ENCODE measurements at regions not wholly inside any gene's neighbourhood (a gene's known extent, or its start where the extent isn't known, plus 50 kb on each side); places are given as distances from the start of the nearest gene placed in this dataset.
"Not testable (repeated sequence)": the region's sequence is repeated elsewhere in the genome, so short reads cannot be mapped to it uniquely, and the experiment has no call there.

DNA sequence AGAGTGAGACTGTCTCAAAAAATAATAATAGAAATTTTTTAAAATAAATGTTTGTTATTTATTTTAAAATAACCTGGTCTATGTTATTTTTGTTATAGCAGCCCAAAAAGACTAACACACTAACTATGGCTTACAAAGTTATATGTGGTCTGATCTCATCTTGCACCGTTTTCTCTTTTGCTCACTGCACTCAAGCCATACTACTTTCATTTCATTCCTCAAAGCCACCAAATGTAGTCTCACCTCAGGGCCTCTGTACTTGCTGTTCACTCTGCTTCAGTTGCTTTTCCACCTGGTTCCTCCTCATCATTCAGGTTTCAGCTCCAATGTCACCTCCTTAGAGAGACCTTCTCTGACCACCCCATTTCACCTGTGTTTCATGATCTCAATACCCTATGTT is 55.2 kb upstream of the MDM1 start:
- no peak for DNase-seq

DNA sequence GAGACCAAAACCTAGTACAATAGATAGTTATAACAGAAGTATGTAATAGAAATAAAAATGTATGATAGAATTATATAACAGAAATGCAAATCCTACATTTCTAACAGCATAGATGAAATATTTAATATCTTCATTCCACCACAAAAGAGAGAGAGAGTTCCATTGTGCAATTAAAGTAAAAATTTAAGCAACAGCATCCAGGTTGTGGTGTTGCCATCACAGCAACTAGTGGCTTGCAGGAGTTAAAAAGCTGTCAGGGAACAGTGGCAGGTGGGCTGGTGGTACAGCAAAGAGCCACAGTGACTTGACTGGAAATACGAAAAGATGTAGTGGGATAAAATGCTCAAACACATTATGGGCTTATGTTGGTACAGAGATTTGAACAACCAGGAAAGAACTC is 57.1 kb upstream of the MDM1 start:
- DNase-seq = no peak

DNA sequence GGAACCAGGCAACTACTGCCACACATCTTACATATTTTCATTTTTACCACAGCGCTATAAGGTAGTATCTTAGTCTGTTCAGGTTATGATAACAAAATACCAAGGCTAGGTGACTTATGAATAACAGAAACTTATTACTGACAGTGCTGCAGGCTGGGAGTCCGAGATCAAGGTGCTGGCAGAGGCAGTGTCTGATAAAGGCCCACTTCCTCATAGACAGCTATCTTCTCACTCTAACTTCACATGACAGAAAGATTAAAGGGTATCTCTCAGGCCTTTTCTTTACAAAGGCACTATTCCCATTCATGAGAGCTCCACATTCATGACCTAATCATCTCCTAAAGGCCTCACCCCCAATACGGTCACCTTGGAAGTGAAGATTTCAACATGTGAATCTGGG is 59.8 kb upstream of the MDM1 start:
- no peak for DNase-seq

DNA sequence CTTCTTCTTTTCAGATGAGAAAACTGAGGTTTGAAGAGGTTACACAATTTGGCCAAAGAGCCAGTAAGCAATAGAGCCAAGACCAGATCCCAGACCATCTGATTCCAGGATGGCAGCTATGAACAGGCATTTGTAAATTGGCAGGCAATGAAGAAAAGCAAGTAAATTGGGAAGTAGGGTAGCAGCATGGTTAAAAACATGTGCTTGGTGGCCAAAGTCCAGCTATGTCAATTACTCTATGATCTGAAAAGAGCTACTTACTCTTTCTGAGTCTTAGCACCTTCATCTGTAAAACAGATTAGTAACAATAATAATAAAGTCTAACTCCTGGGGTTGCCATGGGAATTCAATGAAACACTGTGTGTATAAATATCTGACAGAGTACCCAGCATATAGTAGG is 60.2 kb upstream of the MDM1 start:
- DNase-seq = no peak

DNA sequence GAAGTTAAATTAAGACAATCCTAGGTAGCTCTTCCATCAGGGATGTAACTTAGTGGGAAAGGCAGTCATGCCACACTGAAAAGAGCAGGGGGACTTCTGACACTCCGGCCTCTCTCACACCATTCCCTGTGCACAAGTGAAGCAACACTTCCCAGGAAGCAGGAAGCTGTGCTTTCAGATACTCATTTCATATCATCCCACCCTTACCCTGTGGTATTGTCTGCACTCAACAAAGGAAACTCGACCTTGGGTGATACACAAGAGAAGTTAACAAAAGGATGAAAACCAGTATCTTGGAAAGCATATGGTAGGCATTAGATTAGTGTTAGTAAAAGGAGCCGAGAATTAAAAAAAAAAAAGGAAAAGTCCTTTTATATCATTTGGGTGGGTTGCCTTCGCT is 61.3 kb upstream of the MDM1 start:
- DNase-seq = no peak

DNA sequence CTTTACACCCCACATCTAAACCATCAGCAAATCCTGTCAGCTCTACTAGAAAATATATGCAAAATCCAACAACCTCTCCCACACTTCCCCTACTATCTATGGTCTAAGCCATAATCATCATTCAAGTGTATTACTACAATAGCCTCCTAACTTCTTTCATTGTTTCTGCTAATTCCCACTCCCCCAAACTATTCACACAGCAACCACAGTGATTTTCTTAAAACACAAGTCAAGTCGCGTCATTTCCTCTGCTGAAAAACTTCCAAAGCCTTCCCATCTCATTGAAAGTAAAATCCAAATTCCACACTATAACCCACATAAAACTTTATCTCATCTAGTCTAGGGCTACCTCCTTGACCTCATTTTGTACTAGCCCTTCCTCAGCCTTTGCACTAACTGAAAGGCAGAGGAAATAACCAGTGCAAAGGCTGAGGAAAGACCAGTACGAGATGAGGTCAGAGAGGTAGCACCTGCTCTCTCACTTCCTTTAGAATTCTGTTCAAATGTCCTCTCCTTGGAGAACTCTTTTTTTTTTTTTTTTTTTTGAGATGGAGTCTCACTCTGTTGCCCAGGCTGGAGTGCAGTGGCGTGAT is 65.5 kb upstream of the MDM1 start:
- no peak for DNase-seq

DNA sequence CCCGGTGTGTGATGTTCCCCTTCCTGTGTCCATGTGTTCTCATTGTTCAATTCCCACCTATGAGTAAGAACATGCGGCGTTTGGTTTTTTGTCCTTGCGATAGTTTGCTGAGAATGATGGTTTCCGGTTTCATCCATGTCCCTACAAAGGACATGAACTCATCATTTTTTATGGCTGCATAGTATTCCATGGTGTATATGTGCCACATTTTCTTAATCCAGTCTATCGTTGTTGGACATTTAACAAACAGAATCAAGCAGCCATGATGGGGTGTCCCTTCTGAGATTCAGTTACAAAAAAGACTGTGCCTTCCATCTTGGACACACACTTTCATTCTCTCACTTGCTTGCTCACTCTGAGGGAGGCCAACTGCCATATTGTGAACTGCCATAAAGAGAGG is 66.5 kb upstream of the MDM1 start:
- not testable (repeated sequence) for DNase-seq

DNA sequence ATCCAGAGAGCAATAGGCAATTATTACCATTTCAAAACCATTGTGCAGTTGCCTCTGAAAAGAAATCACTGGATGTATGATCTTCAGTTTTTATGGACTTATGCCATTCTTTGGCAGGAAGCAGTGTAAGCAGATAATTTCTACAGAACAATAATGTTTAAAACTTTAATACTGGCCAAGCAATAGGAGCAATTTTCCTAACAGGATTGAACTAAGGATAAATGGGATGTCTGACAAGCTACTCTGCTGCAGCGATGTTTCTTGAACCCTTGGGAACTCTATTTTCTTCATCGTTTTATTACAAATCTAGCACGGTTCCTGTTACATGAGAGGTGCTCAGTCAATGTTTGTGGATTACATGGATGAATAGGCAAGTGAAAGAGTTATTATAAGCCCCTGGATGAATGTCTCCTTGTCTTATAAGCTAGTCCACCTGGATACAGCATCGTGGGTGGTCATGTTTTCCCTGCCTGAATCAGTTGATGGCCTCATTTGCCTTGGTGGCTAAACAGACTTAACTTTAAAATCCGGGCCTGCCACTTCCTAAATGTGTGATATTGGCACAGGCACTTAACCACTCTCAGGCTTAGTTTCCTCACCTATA is 68.2 kb upstream of the MDM1 start:
- no peak for DNase-seq

DNA sequence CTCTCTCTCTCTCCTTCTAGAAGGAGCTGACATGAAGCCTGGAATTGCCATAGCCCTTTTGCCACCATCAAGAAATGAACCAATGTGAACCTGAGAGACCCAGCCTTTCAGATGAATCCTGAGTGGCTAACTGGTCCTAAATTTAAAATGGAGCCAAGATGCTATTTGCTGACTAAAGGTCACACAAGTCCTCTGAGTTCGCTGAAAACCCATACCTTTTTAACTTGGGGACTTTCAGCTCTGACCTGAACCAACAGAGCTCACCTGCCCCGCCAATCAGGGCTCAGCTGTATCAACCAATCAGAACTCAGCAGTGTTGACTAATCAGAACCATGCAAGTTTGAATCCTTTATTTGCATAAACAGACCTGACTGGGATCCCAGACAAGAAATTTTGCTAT is 70.3 kb upstream of the MDM1 start:
- no peak for DNase-seq

DNA sequence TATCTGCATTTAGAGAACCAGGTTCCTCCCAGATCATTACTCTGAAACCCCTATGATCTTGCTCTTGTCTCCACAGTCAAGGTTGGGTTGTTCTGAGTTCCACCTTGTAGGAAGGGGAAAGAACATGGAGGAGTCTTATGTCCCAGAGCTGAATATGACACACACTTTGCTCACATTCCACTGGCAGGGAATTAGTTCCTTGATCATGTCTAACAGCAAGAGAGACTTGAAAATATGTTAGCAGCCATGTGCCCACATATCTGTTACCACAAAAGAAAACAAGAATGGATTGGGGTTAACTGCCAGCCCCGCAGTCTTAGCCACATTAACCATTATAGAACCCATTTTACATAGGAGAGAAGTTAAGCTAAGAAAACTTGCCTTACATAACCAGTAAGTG is 71.1 kb upstream of the MDM1 start:
- DNase-seq = no peak

DNA sequence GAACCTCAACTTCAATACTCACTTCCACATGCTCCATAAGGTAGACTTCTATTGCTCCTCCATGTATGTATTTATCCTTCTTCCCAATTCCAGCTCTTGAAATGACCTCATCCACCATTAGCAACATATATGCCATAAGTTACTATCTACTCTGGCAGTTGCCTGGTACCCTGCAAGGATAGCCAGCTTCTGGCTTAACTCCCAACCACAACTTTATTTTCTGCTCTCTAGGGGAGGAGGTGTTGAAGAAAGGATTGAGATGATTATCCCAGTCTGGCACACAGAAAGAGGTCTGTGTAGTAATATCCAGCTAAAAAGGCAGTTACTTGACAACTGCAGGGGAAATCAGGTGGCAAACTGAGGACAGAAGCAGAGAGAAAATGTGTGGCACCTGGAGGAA is 71.5 kb upstream of the MDM1 start:
- no peak for DNase-seq

DNA sequence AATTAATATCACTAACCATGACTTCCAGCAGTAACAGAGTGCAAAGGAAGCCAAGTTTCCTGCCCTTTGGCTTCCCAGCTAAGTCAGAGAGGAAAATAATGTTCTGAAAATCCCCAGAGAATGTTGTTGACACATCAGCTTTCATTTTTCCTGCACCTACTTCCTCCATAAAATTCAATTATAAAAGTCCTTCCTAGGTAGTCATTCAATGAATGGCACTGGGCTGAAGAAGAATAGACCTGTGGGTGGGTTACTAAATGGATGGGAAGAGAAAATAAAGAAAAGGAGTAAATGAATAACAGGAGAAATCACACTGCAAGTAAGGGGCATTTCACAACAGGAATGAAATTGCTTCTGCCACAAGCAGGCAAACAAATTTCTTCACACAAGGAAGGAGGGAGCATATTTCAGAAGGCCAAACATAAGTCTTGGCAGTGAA is 73.2 kb upstream of the MDM1 start:
- DNase-seq = no peak

DNA sequence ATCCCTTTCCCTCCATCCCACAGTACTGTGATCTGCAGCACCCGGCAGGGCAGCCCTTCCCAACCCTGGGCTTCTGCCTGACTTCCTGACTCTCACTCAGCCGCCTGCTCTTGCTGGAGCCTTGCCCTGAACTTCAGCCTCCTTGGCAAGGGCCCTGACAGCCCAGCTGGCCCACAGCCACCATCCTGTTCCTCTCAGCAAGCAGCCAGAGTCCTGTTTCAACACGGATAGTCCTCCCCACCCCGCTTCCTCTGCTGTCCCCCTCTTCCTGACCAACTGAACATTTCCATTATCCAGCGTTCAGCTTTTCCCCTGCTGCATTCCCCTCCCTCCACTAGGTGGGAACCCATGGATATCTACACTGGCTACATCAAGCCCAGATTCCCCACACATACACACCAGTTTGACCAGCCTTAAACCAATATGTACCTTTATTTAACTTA is 74.0 kb upstream of the MDM1 start:
- no peak for DNase-seq

DNA sequence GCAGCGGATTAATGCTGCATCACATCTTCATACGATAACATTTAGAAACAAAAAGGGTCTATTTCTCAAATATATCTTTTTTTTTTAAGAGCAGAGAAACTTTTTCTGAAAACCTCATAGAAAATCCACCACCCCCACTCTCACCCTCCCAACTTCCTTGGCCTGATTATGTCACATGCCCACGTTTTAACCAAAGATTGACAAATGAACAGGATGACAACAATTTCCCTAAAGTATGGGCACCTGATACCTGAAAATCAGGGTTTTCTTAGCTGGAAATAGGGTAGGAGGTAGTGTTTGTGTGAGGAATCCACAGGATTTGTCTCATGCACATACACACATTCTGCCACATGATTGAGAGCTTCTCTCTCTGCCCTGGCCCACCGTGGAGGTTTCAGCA is 74.7 kb upstream of the MDM1 start:
- no peak for DNase-seq

DNA sequence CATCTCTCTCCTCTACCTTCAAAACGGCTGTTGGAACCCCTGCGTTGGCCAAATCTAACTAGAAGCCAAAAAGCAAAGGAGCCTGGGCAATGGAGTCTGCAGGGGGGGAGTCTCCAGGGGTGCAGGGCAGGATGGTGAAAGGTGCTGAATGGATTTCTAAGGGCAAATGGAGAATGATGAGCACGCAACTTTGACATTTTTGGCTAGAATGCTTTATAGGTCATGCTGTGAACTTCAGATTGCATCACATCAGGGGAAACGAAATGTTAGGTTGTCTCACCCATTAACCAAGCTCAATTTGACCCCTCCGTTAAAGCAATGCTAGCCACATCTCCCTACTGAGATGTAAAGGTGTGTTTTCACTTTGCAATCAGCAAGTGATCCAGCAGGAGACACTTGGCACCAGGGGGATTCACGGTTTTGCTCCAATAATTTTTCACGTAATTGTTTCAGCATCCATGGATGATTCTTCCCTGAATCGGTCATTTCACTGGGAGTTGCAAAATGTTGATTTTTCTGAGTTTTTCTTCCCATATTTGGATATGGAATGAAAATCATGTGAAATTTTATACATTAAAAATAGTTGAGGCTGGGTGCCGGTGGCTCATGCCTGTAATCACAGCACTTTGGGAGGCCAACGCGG is 78.0 kb upstream of the MDM1 start:
- no peak for DNase-seq

DNA sequence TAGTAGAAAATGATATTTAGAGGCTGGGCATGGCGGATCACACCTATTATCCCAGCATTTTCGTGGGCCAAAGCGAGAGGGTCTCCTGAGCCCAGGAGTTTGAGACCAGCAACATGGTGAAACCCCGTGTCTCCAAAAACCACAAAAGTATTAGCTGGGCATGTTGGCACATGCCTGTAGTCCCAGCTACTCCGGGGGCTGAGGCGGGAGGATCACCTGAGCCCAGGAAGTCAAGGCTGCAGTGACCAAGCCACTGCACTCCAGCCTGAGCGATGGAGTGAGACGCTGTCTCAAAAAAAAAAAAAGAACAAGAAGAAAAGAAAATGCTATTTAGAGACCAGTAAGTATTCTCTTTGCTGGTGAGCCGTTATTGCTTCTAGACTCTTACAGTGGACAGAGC is 79.2 kb upstream of the MDM1 start:
- DNase-seq = no peak

DNA sequence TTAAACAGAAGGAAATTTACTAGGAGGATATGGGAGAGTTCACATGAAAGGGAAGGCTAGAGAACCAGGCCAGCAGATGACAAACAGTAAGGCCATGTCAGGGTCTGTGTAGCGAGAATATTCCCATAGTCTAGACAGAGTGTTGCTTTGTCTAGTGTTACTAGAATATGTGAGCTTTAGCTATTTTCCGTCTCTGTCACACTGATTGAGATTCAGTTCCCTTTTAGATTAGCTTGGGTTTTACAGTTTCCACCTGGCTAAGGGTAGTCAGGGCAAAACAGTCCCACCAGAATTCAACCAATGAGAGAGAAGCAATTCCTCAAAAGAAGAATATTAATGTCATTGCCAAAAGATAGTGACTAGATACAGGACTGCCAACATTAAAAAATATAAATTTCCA is 82.8 kb upstream of the MDM1 start:
- no peak for DNase-seq

DNA sequence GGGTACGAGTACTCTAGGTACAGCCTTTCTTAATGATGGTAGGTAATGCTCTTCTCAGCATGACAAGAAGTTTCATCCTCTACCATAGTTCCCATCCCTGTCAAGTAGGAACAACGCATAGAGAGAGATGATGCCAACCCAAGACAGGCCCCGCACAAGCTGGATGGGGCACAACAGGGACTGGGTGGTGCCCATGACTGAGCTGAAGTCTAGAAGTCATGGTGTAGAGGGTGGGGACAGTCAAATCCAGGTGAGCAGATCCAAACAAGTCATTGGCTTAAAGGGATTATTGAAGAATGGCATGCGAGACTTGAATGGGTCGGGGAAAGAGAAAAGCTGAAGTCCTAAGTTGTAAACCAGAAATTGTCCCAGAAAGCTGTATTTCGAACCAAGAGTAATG is 84.2 kb upstream of the MDM1 start:
- DNase-seq = no peak

DNA sequence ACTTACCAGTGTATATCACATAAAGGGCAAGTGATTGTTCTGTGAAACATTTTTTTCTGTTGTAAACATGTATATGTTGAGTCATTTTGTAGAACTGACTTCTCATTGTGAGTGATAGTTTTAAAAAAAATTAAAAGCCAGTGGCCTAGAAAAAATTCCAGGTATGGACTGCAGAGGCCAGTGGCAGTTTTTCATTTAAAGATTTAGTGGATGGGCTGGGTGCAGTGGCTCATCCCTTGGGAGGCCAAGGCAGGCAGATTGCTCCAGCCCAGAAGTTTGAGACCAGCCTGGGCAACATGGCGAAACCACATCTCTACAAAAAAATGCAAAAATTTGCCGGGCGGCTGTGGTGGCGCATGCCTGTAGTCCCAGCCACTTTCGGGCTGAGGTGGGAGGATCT is 84.7 kb upstream of the MDM1 start:
- DNase-seq = no peak

DNA sequence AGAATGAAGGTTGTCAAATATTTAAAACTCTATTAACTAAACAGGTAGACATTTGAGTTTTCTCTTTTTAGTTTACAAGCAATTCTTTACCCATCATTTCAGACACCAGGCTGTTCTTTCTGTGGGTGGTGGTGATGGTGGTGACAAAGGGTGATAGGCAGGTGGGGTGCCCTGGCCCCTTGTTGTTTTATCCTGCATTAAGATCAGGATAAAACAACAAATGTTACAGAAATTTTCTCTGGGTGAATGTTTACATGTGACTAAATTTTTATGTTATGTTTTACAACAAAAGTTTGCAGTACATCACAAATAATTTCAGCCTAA is 85.9 kb upstream of the MDM1 start:
- DNase-seq = no peak

DNA sequence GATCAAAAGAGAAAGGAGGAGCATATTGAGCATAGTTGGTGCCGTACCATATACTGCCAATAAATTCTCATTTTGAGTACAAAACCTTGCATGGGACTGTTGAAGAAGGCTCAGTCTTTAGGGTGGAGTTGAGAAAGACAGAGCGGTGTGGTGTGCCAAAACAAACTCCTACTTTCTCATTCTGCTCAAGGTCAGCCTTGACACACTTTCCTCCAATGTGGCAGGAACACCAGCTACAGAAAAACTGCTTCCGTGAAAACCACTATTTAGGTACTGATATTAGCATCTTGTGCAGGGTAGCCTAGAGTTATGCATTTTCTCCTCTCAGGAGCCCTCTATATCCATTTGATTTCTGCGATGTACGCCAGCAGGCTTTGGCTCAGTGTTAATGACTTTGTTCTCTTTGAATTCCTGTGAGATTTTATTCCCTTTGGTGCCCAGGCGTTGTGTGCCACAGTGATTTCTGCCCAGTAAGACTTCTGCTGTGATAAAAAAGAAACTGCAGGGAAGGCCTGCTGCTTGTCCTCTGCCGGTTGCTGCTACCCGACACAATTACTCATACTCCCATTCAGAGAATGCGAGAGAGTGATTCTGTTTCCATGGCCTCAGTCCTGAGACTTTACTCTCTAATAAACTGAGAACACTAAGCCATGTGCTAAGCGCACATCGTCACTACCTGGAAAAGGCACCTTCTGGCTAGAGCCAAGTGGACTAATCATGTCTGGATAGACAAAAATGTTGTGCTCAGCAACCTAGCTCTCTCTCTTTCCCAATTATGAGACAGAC is 88.3 kb upstream of the MDM1 start:
- no peak for DNase-seq

DNA sequence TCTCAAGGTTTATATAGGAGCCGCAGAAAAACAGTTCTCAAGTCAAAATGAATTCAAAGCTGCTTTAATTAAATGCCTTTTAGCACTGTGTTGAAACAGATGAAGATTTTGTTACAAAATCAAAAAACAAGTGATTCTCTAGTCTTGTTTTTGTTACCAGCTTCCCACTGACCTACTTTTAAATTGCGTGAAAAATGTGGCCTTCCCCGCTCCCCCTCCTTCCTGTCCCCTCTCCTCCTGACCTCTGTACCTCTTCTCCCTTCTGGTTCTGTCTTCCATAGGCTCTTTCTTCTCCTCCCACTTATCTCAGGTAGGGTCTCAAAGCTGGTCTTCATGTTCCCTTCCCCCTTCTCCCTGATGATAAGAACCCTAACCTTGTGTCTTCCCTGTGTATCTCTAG is 90.0 kb upstream of the MDM1 start:
- peak; percentile 18 for DNase-seq

DNA sequence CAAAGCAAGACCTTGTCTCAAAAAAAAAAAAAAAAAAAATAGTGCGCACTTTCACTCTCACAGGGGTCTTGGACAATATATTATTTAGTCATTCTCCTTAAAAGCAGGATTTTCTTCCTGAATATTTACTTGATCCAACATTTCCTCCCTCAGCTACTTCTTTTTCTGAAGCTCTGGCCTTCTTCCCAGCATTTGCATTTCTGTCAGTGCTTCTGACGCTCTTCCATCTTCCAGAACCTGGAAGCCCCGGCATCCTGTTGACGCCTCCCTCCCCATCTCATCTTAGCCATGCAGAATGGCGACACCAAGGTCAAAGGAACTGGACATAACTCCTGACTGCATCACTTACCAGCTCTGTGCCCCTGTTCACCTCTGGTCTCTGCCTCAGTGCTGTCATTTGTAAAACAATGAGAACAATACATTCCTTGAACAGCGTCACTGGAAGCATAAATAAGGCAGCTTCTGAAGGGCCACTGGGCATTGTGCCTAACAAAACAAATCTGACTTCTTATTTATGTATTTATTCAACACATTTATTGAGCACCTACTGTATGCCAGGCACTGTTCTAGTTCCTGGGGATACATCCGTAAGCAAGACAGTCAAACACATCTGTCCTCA is 90.9 kb upstream of the MDM1 start:
- no peak for DNase-seq

DNA sequence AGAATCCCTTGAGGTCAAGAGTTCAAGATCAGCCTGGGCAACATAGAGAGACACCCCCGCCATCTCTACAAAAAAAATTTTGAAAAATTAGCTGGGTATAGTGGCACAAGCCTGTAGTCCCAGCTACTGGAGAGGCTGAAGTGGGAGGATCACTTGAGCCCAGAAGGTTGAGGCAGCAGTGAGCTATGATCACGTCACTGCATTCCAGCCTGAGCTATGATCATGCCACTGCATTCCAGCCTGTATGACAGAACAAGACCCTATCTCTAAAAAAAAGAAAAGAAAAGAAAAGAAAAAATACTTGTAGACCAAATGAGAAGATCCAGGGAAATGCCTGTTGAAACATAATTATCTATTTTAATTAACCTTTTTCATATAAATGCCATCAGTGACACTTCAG is 93.8 kb upstream of the MDM1 start:
- DNase-seq = no peak
